Trophoblast cell (in vitro differentiated cells and primary cell): ENCODE measurements at regions not wholly inside any gene's neighbourhood (a gene's known extent, or its start where the extent isn't known, plus 50 kb on each side); places are given as distances from the start of the nearest gene placed in this dataset.

Source experiments
- DNase-seq, 2 donors: peaks; one replicate each; pipeline ENCODE4 v3.0.0-alpha.2; 2016
- H2AFZ ChIP-seq: 2 replicates; pipeline ENCODE4 v1.6.1; 2013; ENCODE audit warnings: low read length, moderate library complexity, mild to moderate bottlenecking; ENCODE audit not compliant: insufficient read depth, poor library complexity
- H2AK5ac ChIP-seq: 2 replicates; pipeline ENCODE4 v1.6.1; 2013; ENCODE audit warnings: mild to moderate bottlenecking, low read length
- H2BK120ac ChIP-seq: 2 replicates; pipeline ENCODE4 v1.6.1; 2013; ENCODE audit warnings: low read length, mild to moderate bottlenecking, moderate library complexity; ENCODE audit not compliant: insufficient read depth, poor library complexity
- H2BK12ac ChIP-seq: 2 replicates; pipeline ENCODE4 v1.6.1; 2013; ENCODE audit warnings: mild to moderate bottlenecking, low read length, moderate library complexity
- H2BK5ac ChIP-seq: 2 replicates; pipeline ENCODE4 v1.6.1; 2013; ENCODE audit warnings: low read length, low read depth, moderate library complexity, mild to moderate bottlenecking; ENCODE audit not compliant: poor library complexity
- H3K14ac ChIP-seq: 2 replicates; pipeline ENCODE4 v1.6.1; 2013; ENCODE audit warnings: mild to moderate bottlenecking, low read length
- H3K18ac ChIP-seq: 2 replicates; pipeline ENCODE4 v1.6.1; 2013; ENCODE audit warnings: mild to moderate bottlenecking, low read length
- H3K23ac ChIP-seq: 2 replicates; pipeline ENCODE4 v1.6.1; 2013; ENCODE audit warnings: low read length
- H3K27ac ChIP-seq: 2 replicates; pipeline ENCODE4 v1.5.1; 2013; ENCODE audit warnings: low read depth, mild to moderate bottlenecking, inconsistent platforms, low read length, moderate library complexity
- H3K27me3 ChIP-seq: 2 replicates; pipeline ENCODE4 v1.6.1; 2013; ENCODE audit warnings: inconsistent platforms, mild to moderate bottlenecking, low read length, moderate library complexity; ENCODE audit not compliant: insufficient read depth
- H3K36me3 ChIP-seq, 2 experiments: 1 replicate in 1 of 2; 2 replicates in 1 of 2; pipeline ENCODE4 v1.6.1; 2013; ENCODE audit warnings: low read length in 2 of 2, mild to moderate bottlenecking in 2 of 2, moderate library complexity in 1 of 2; ENCODE audit not compliant: insufficient read depth in 2 of 2, control insufficient read depth in 1 of 2
- H3K4ac ChIP-seq: 2 replicates; pipeline ENCODE4 v1.6.1; 2013; ENCODE audit warnings: low read depth, mild to moderate bottlenecking, low read length, moderate library complexity
- H3K4me1 ChIP-seq, 2 experiments: 1 replicate in 1 of 2; 2 replicates in 1 of 2; pipeline ENCODE4 v1.6.1; 2013; ENCODE audit warnings: low read length in 2 of 2, mild to moderate bottlenecking in 2 of 2, moderate library complexity in 1 of 2; ENCODE audit not compliant: insufficient read depth in 2 of 2, control insufficient read depth in 1 of 2
- H3K4me2 ChIP-seq: 2 replicates; pipeline ENCODE4 v1.6.1; 2013; ENCODE audit warnings: inconsistent platforms, mild to moderate bottlenecking, low read length, moderate library complexity
- H3K4me3 ChIP-seq: 2 replicates; pipeline ENCODE4 v1.5.1; 2013; ENCODE audit warnings: mild to moderate bottlenecking, low read depth, low read length, inconsistent platforms
- H3K79me1 ChIP-seq: one replicate; pipeline ENCODE4 v1.6.1; 2013; ENCODE audit warnings: low read length
- H3K79me2 ChIP-seq: 2 replicates; pipeline ENCODE4 v1.6.1; 2013; ENCODE audit warnings: low read length, mild to moderate bottlenecking; ENCODE audit not compliant: control insufficient read depth, insufficient read depth, poor library complexity
- H3K9ac ChIP-seq: 2 replicates; pipeline ENCODE4 v1.6.1; 2013; ENCODE audit warnings: mild to moderate bottlenecking, low read length
- H3K9me3 ChIP-seq: 2 replicates; pipeline ENCODE4 v1.6.1; 2013; ENCODE audit warnings: low read depth, mild to moderate bottlenecking, control low read depth, inconsistent platforms, low read length; ENCODE audit not compliant: insufficient read depth
- H4K12ac ChIP-seq: 2 replicates; pipeline ENCODE4 v1.6.1; 2013; ENCODE audit warnings: low read depth, mild to moderate bottlenecking, low read length, moderate library complexity
- H4K8ac ChIP-seq: 2 replicates; pipeline ENCODE4 v1.6.1; 2013; ENCODE audit warnings: low read depth, mild to moderate bottlenecking, low read length, moderate library complexity
- H4K91ac ChIP-seq: one replicate; pipeline ENCODE4 v1.6.1; 2013; ENCODE audit warnings: low read depth, mild to moderate bottlenecking, low read length, moderate library complexity
- WGBS: extraction: QIAGEN DNeasy Blood & Tissue Kit; methylation state at CpG from one replicate; pipeline ENCODE4 v1.1.7; 2013; ENCODE audit warnings: missing lambda C conversion rate; ENCODE audit not compliant: insufficient read length, insufficient coverage; ENCODE audit errors: extremely low coverage; 5-methylcytosine and 5-hydroxymethylcytosine counted together

GRCh38 chr6:91961671-91962070 is 1374.8 kb upstream of the MAP3K7 start:
- Histone ChIP-seq H3K4ac (no peak overlapping the region), H3K79me1 (no peaks in the 10 kb centered on the region), H3K27ac (no peak overlapping the region), H3K36me3 (no peaks in the 10 kb centered on the region), H3K4me3 (no peak overlapping the region), H3K14ac (no peak overlapping the region), H4K12ac (no peak overlapping the region), H2BK12ac (no peak overlapping the region), H3K9me3 (peaks cover 6% of the 10 kb centered on the region), H3K9ac (no peak overlapping the region), H3K23ac (no peak overlapping the region), H2AFZ (no peak overlapping the region), H2AK5ac (no peak overlapping the region), H3K4me1 (no peaks in the 10 kb centered on the region), H3K18ac (no peak overlapping the region), H4K91ac (no peak overlapping the region), H3K27me3 (no peaks in the 10 kb centered on the region), H3K4me2 (no peak overlapping the region), H4K8ac (no peak overlapping the region), H2BK120ac (no peak overlapping the region), H3K79me2 (no peaks in the 10 kb centered on the region), H2BK5ac (no peak overlapping the region)
- WGBS = no CpG with 5 or more reads among the region's 2 CpGs
- no peak for DNase-seq

- H2AFZ ChIP-seq = no peak overlapping the region
- no peak overlapping the region for H2BK12ac ChIP-seq
Measured at GRCh38 chr6:91961236-91961635, 1374.4 kb upstream of the MAP3K7 start.

GRCh38 chr6:91941838-91942237 is 1355.0 kb upstream of the MAP3K7 start:
- no peak overlapping the region for H3K23ac ChIP-seq
- H3K79me1 ChIP-seq = no peaks in the 10 kb centered on the region
- no peaks in the 10 kb centered on the region for H3K79me2 ChIP-seq
- H2AFZ ChIP-seq = no peak overlapping the region
- no peak overlapping the region for H3K4me2 ChIP-seq
- no peaks in the 10 kb centered on the region for H3K36me3 ChIP-seq
- H2BK5ac ChIP-seq = no peak overlapping the region
- H2BK12ac ChIP-seq = no peak overlapping the region
- H3K4ac ChIP-seq = no peak overlapping the region
- no CpG with 5 or more reads among the region's 2 CpGs for WGBS
- H3K27ac ChIP-seq = no peak overlapping the region
- H3K4me1 ChIP-seq = no peaks in the 10 kb centered on the region
- H2BK120ac ChIP-seq = no peak overlapping the region
- no peaks in the 10 kb centered on the region for H3K9me3 ChIP-seq
- H3K9ac ChIP-seq = no peak overlapping the region
- no peak overlapping the region for H4K8ac ChIP-seq
- no peak overlapping the region for H3K4me3 ChIP-seq
- no peak overlapping the region for H3K14ac ChIP-seq
- no peak overlapping the region for H2AK5ac ChIP-seq
- no peak overlapping the region for H4K12ac ChIP-seq
- H3K27me3 ChIP-seq = no peaks in the 10 kb centered on the region
- no peak overlapping the region for H4K91ac ChIP-seq
- DNase-seq = no peak
- H3K18ac ChIP-seq = no peak overlapping the region

More at GRCh38 chr6:91961236-91961635, 1374.4 kb upstream of the MAP3K7 start:
- Histone ChIP-seq H3K23ac (no peak overlapping the region), H3K36me3 (no peaks in the 10 kb centered on the region), H2BK120ac (no peak overlapping the region), H4K12ac (no peak overlapping the region), H3K4me3 (no peak overlapping the region), H3K9me3 (peaks cover 6% of the 10 kb centered on the region), H2AK5ac (no peak overlapping the region), H2BK5ac (no peak overlapping the region), H3K4me2 (no peak overlapping the region), H3K18ac (no peak overlapping the region), H3K14ac (no peak overlapping the region), H3K27me3 (no peaks in the 10 kb centered on the region), H3K9ac (no peak overlapping the region), H3K27ac (no peak overlapping the region), H3K4me1 (no peaks in the 10 kb centered on the region), H3K79me2 (no peaks in the 10 kb centered on the region), H3K79me1 (no peaks in the 10 kb centered on the region), H4K8ac (no peak overlapping the region), H4K91ac (no peak overlapping the region), H3K4ac (no peak overlapping the region)
- WGBS = no CpG with 5 or more reads among the region's 3 CpGs
- DNase-seq = no peak

- no peak overlapping the region for H3K4me2 ChIP-seq
- no peak for DNase-seq
- no peak overlapping the region for H2BK12ac ChIP-seq
- H3K79me1 ChIP-seq = no peaks in the 10 kb centered on the region
- H2BK120ac ChIP-seq = no peak overlapping the region
- no peak overlapping the region for H3K9ac ChIP-seq
- H3K4ac ChIP-seq = no peak overlapping the region
- no peaks in the 10 kb centered on the region for H3K79me2 ChIP-seq
- H3K9me3 ChIP-seq = no peaks in the 10 kb centered on the region
- no peak overlapping the region for H3K27ac ChIP-seq
- H4K91ac ChIP-seq = no peak overlapping the region
- no peaks in the 10 kb centered on the region for H3K36me3 ChIP-seq
- H2AFZ ChIP-seq = no peak overlapping the region
- no peaks in the 10 kb centered on the region for H3K4me1 ChIP-seq
- no CpG with 5 or more reads among the region's 1 CpG for WGBS
- no peaks in the 10 kb centered on the region for H3K27me3 ChIP-seq
- H3K4me3 ChIP-seq = no peak overlapping the region
- H4K12ac ChIP-seq = no peak overlapping the region
- no peak overlapping the region for H3K18ac ChIP-seq
- no peak overlapping the region for H2AK5ac ChIP-seq
- no peak overlapping the region for H2BK5ac ChIP-seq
- no peak overlapping the region for H4K8ac ChIP-seq
- no peak overlapping the region for H3K23ac ChIP-seq
- no peak overlapping the region for H3K14ac ChIP-seq
Measured at GRCh38 chr6:91940801-91941200, 1353.9 kb upstream of the MAP3K7 start.
